D721Med (cell line): ENCODE measurements at regions not wholly inside any gene's neighbourhood (a gene's known extent, or its start where the extent isn't known, plus 50 kb on each side); places are given as distances from the start of the nearest gene placed in this dataset.

Experiments used
- DNase-seq: peaks from one replicate; pipeline ENCODE4 v3.0.0; 2011; ENCODE audit warnings: low spot score; ENCODE audit not compliant: insufficient read length
- FAIRE-seq: peaks from 2 replicates; lab custom pipeline; 2011; peaks lifted over from hg19 to GRCh38; lab: Jason Lieb, UNC
- CTCF ChIP-seq: IDR thresholded peaks from 2 replicates; pipeline ENCODE4 v1.5.1; 2012; ENCODE audit warnings: mild to moderate bottlenecking, control low read depth; ENCODE audit not compliant: insufficient read depth; ENCODE audit errors: missing control alignments

DNA sequence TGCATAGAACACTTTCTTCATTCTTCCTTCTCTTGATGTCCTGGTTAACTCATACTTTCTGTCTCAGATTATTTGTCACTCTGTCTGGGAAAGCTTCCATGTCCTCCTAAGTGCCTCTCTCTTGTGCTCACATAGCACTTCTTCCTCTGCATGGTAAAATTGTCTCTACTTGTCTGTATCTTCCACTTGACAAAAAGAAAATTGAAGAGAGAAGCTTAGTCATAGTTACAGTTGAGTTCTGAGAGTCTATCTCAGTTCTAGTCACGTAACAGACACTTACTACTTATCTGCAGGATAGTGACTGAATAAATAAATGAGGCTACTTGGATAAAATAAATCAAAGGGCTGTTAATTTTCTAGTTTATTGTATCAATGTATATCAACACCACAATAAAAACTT is 458.1 kb downstream of the HTR7 start:
- FAIRE-seq (no peak), DNase-seq (no peak)
- TF ChIP-seq CTCF, result no peak

DNA sequence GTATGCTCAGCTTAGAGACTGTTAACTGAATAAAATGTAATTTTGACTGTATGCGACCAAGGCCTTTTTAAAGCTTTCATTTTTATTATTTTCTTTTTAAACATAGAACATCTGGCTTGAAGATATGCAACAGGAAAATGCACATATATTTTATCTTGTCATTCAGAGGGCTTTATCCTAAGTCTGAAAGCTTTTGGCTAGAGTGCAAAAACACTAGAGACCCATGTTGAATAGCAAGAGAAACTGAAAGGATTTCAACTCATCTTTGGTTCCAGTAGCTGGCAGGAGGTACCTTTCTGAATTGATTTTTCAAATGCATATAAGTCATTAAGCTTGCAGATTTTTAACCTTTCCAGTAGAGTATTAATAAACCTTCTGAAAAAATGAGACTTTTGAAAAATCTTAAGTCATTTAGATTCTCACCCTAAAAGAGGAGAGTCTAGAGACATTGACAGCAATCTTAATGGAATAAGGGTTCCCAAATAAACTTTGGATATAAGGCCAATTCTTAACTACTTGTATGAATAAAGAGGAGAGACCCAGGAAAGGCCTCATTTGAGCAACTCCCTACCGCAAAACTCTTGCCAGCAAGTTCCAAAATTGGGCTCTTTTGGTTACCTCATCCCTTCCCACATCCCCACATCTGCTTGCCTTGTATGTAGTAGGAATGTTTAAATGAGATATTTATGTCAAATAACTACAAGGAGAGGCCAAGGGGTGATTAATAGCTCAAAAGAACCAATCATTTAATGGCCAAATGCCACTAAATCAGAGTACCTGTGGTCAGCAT is 454.4 kb downstream of the HTR7 start:
- TF ChIP-seq CTCF, result no peak
- FAIRE-seq, result no peak
- DNase-seq, result no peak

DNA sequence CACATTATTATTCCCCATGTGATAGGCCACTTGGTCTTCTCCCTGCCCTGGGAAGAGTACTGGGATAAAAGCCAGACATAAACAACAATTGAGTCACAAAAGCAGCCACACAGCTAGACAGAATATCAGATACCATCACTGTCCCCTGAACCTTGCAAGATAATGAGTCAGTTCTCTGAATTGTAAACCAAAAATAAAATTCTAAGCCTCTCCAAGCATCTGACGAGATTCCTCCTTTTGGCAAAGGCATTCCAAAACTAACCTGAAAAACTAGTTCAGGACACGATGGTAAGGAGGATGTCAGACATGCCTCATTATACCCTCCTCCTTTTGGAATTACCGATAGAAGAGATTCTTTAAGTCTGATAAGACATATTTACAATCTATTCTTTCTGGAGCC is 450.7 kb downstream of the HTR7 start:
- TF ChIP-seq CTCF, result no peak
- DNase-seq, result no peak
- no peak for FAIRE-seq

DNA sequence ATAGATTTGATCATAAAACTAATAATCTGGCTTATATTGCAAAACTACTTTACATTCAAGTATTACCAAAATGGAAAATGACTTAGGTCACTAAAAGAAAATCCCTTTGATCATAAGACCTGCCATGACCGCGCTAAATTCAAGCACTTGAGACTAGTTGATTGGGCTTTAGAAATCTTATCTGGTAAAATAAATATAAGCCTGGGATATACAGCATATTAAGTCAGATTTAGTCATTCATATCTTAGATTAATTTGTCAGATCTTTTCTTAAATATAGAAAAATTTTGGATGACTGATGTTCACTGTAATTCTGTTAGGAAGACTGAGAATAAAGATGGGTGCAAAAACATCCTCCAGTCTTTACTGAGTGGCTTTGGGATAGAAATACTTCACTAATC is 450.0 kb downstream of the HTR7 start:
- FAIRE-seq, result no peak

GRCh38 chr10:90412582-90412981 is 445.3 kb downstream of the HTR7 start:
- no peak for DNase-seq
- FAIRE-seq, result no peak
- TF ChIP-seq CTCF, result no peak

More for the DNA sequence above, 450.0 kb downstream of the HTR7 start:
- no peak for TF ChIP-seq CTCF
- no peak for DNase-seq

DNA sequence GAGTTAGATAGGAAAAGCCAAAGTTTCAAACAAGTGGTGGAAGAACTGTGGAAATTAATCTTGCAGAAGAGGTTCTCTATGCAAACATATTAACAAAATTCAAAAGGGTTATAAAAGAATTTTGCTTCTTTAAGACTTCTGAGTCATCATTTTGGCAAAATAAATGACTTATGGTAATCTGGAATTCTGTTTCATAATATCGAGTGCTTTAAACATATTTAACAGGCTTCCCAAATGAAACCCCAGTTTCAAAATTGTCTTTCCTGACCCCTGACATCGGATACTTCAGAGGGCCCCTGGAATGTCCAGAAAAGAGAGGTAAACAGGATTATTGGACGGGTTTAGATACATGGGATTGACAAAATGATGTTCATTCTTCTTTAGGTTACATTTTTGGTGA is 444.6 kb downstream of the HTR7 start:
- TF ChIP-seq CTCF, result no peak
- DNase-seq, result no peak
- FAIRE-seq, result no peak

- TF ChIP-seq CTCF, result no peak
- no peak for FAIRE-seq
- DNase-seq, result no peak
These were observed 442.9 kb downstream of the HTR7 start for GRCh38 chr10:90414926-90415325.
